ENCODE measurements at regions not wholly inside any gene's neighbourhood (a gene's known extent, or its start where the extent isn't known, plus 50 kb on each side); places are given as distances from the start of the nearest gene placed in this dataset.

DNA sequence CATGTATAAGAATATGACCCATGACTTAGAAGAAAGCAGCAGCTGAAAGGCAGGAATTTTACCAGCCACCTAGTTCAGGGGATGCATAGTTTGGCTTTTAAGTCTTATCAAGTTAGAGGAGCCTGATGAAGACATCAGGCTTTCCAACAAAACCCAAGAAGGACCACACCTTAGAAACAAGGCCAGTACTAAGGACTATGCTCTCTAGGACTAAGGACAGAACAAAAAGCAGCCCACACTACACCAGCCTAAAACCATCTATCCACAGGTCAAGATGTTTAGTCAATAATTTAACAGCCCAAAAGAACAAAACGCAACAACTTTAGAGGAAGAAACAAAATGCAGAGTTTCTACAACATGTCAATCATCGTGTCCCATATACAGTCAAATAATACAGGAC lies 408.9 kb upstream of the RGMB start:
- POLR2A ChIA-PET (ENCODE audit: partially characterized antibody): no interaction called here
- FAIRE-seq: no peak

More for the DNA sequence above, 408.9 kb upstream of the RGMB start:
- H4K20me1 ChIP-seq (replicated peaks in 1 of 2; ENCODE audit: control insufficient read depth in 1 of 2, insufficient read depth in 2 of 2, low read length in 2 of 2): no peaks in the 10 kb centered on the region
- no peak overlapping the region for H3K27ac ChIP-seq (ENCODE audit: low read depth, low read length)
- H3K23ac ChIP-seq (ENCODE audit: insufficient read length): no peak overlapping the region
- no peak overlapping the region for H2AFZ ChIP-seq (ENCODE audit: low read length)
- H2BK15ac ChIP-seq (ENCODE audit: low read length): no peak overlapping the region
- H2BK12ac ChIP-seq (ENCODE audit: low read depth, low read length): no peak overlapping the region
- no peak overlapping the region for H3K4me3 ChIP-seq (ENCODE audit: extremely low read depth in 1 of 4, insufficient read depth in 2 of 4, low read depth in 3 of 4, low read length in 4 of 4)
- no peak for DNase-seq (ENCODE audit: low read depth in 1 of 2, low spot score in 2 of 2)
- H3K9me3 ChIP-seq (ENCODE audit: insufficient read depth in 2 of 2, low read depth in 1 of 2, low read length in 1 of 2): no peaks in the 10 kb centered on the region
- H2BK20ac ChIP-seq (ENCODE audit: low read length): no peak overlapping the region
- H3K23me2 ChIP-seq (ENCODE audit: low read depth, low read length): no peaks in the 10 kb centered on the region
- H3K14ac ChIP-seq (ENCODE audit: insufficient read length): no peak overlapping the region
- WGBS, 2 experiments (ENCODE audit: extremely low coverage in 1 of 2, insufficient coverage in 1 of 2, insufficient read length in 1 of 2, insufficient replicate concordance in 2 of 2, low coverage in 1 of 2, low lambda C conversion rate in 2 of 2, missing lambda C conversion rate in 1 of 2): 93% methylated on average over 2 of the region's 2 CpGs; no CpG with 5 or more reads in 1 of the 2 experiments
- no peak overlapping the region for H3K18ac ChIP-seq (ENCODE audit: extremely low read depth, low read length)
- no peaks in the 10 kb centered on the region for H3K79me2 ChIP-seq (ENCODE audit: control insufficient read depth in 1 of 2, insufficient read depth in 2 of 2, low read length in 2 of 2)
- H2AK5ac ChIP-seq (ENCODE audit: low read depth, low read length): no peak overlapping the region
- H4K8ac ChIP-seq (ENCODE audit: extremely low read depth, insufficient read depth, low read length): no peak overlapping the region
- no peak overlapping the region for H3K9ac ChIP-seq (replicated peaks in 1 of 4; ENCODE audit: extremely low read depth in 1 of 4, low read depth in 3 of 4, low read length in 3 of 4)
- H3K27me3 ChIP-seq (replicated peaks in 1 of 4; ENCODE audit: control insufficient read depth in 3 of 4, extremely low read depth in 1 of 4, insufficient read depth in 3 of 4, low read length in 3 of 4): no peaks in the 10 kb centered on the region
- no peak overlapping the region for H3K4ac ChIP-seq (replicated peaks; ENCODE audit: insufficient read length, low read depth, low read length)
- no peak overlapping the region for H4K91ac ChIP-seq (replicated peaks; ENCODE audit: insufficient read length, low read length)
- H2BK5ac ChIP-seq (ENCODE audit: low read depth, low read length): no peak overlapping the region
- no peaks in the 10 kb centered on the region for H3K79me1 ChIP-seq (ENCODE audit: low read depth, low read length)
- H2BK120ac ChIP-seq (replicated peaks; ENCODE audit: low read depth, low read length): no peak overlapping the region
- peaks cover 0 to 2% (median 0%) of the 10 kb centered on the region in 4 experiments; a peak in 1 of 7 replicates for H3K4me1 ChIP-seq (replicated peaks in 1 of 4; ENCODE audit: control insufficient read depth in 3 of 4, insufficient read depth in 4 of 4, low read length in 3 of 4)
- no peaks in the 10 kb centered on the region for H3K36me3 ChIP-seq (ENCODE audit: control insufficient read depth in 2 of 4, insufficient read depth in 4 of 4, low read length in 3 of 4)
- CTCF ChIA-PET (ENCODE audit: partially characterized antibody): interaction anchor here (0.9 to 2.1 kb wide), 4 partner anchors 22 to 1202 kb away, joined by 3 to 6 read pairs (median 4); no protein-coding TSS in a partner anchor
- no peak overlapping the region for H3K4me2 ChIP-seq (ENCODE audit: insufficient read depth in 1 of 2, low read depth in 2 of 2, low read length in 2 of 2)
- H4K5ac ChIP-seq (ENCODE audit: insufficient read length, low read depth, low read length): no peak overlapping the region
- no peak overlapping the region for H3K56ac ChIP-seq (replicated peaks; ENCODE audit: insufficient read length, low read depth, low read length)
- TF ChIP-seq TEAD4 (IDR thresholded peaks at IDR 0.05; ENCODE audit: low read depth, low read length) (no peak), HDAC6 (IDR thresholded peaks at IDR 0.05; ENCODE audit: low read depth, low read length) (no peak), CREB1 (IDR thresholded peaks at IDR 0.05) (no peak), ASH2L (IDR thresholded peaks at IDR 0.05; ENCODE audit: low read length) (no peak), EP300 (IDR thresholded peaks at IDR 0.05; ENCODE audit: borderline replicate concordance in 1 of 2, low read depth in 2 of 2, low read length in 2 of 2) (no peak), CHD1 (IDR thresholded peaks at IDR 0.05; ENCODE audit: low read depth, low read length) (no peak)

Measured in H1 (cell line).